ENCODE measurements at regions not wholly inside any gene's neighbourhood (a gene's known extent, or its start where the extent isn't known, plus 50 kb on each side); places are given as distances from the start of the nearest gene placed in this dataset.
A peak's percentile ranks its signal among the peaks of the same experiment; 100 is the strongest.

DNA sequence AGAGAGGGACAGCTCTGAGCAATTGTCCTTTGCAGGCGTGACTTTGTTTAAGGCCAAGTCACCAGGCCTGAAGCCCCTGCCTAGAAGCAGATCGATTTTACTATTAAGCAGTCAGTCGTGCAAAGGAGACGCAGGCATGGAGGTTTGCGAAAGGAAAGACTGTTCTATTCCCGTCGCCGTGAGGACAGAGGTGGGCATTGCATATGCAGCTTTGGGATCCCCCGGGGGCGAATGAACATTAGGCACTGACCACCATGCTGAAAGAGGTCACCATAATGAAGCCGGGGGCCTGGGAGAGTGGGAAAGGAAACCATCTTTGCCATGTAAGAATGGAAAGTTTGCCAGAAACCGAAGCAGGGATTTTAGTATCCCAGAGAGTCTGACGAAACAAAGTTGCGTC lies 231.6 kb downstream of the BCL11A start:
- no peak overlapping the region for H3K4me3 Mint-ChIP-seq
- peaks cover 4% of the 10 kb centered on the region for H3K27me3 Mint-ChIP-seq (ENCODE audit: low read depth)
- DNase-seq, result no peak
- no peaks in the 10 kb centered on the region for H3K4me1 Mint-ChIP-seq (ENCODE audit: low read depth)
- peaks cover 10% of the 10 kb centered on the region for H3K9me3 Mint-ChIP-seq
- peaks cover 3% of the 10 kb centered on the region for H3K36me3 Mint-ChIP-seq (ENCODE audit: insufficient read depth)
- no peak for ATAC-seq

DNA sequence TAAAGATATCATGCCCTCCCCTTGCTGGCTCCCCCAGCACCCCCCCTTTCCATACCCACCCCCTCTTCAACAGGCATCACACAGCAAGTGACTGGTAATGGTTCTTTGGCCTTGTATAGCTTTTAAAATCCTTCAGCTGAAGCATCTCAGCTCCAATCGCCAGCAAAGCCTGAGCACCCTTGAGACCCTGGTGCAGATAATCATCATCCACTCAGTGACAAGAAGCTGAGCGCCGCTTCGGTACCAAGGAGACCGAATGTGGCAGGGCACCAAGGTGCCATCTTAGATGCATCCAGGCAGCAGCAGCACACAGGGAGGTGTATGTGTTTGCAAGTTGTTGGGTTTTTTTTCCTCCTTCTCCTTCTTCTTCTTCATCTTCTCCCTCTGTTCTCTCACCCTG lies 232.7 kb downstream of the BCL11A start:
- Mint-ChIP-seq H3K4me3 (no peak overlapping the region), H3K36me3 (ENCODE audit: insufficient read depth) (no peaks in the 10 kb centered on the region), H3K4me1 (ENCODE audit: low read depth) (no peaks in the 10 kb centered on the region), H3K27me3 (ENCODE audit: low read depth) (peaks cover 4% of the 10 kb centered on the region), H3K9me3 (peaks cover 4% of the 10 kb centered on the region)
- ATAC-seq (no peak), DNase-seq (no peak)

DNA sequence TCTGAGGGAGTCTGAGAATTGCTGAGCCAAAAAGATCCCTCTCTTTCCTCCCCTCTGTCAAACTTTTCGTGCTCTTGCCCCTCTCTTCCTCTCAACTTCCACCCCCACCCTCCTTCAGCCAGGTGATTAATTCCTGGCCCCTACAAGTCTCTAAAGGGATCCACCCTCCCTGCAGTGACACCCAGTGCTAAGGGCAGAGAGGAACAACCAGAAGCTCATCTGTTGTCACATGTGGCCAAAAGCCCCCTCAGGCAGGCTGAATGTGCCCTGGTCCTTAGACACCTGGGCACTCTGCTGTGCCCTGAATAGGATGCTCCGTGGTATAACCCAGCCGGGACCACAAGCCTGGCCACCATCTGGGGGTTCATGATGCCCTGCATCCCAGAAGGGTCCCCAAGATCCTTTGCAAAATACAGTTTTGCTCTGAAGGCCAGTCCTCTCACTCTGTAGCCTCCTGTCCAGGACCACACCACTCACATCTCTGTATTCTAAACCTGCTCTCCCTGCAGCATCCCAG lies 234.4 kb downstream of the BCL11A start:
- no peak overlapping the region for H3K4me3 Mint-ChIP-seq
- H3K36me3 Mint-ChIP-seq (ENCODE audit: insufficient read depth), result no peaks in the 10 kb centered on the region
- DNase-seq, result no peak
- H3K4me1 Mint-ChIP-seq (ENCODE audit: low read depth), result no peaks in the 10 kb centered on the region
- no peak for ATAC-seq
- H3K9me3 Mint-ChIP-seq, result no peaks in the 10 kb centered on the region
- H3K27me3 Mint-ChIP-seq (ENCODE audit: low read depth), result peaks cover 4% of the 10 kb centered on the region

DNA sequence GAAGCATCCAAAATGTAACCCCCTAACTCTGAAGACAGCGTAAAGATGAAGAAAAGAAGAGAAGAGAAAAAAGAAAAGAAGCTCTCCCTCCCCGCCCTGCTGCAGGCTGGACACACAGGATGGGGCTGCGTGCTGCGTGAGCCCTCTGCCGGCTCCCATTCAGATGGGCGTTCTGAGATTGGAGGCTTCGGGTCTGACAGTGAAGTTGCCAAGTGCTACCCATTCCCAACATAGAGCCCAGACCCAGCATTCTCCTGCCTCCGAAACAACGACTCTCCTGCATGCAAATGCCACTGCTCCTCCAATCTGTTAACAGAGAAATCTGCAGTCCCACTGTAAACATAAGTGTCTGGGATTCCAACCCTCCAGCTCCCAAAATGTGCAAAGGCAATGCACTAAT lies 234.9 kb downstream of the BCL11A start:
- Mint-ChIP-seq H3K27me3 (ENCODE audit: low read depth) (peaks cover 4% of the 10 kb centered on the region), H3K36me3 (ENCODE audit: insufficient read depth) (no peaks in the 10 kb centered on the region), H3K4me1 (ENCODE audit: low read depth) (no peaks in the 10 kb centered on the region), H3K9me3 (no peaks in the 10 kb centered on the region), H3K4me3 (no peak overlapping the region)
- DNase-seq (no peak), ATAC-seq (no peak)

DNA sequence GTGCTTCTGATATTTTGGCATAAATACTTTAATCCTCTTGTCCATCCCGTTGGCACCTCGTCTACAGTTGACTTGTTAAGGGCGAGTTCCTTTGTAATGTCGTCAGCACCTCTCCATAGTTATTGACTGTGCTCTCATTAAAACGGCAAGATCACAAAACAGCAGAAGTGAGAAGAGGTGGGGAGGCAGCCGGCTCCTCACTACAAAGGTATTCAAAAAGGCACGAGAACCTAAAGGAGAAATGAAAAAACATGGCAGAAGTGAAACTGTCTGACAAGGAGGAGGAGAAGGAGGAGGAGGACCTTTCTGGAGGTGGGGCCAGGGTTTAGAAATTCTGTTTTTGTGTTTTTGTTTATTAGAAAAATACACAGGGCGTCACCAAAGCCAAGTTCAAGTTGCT lies 235.6 kb downstream of the BCL11A start:
- ATAC-seq (no peak), DNase-seq (no peak)
- H3K4me3 Mint-ChIP-seq, result no peak overlapping the region
- no peaks in the 10 kb centered on the region for H3K36me3 Mint-ChIP-seq (ENCODE audit: insufficient read depth)
- H3K9me3 Mint-ChIP-seq, result no peaks in the 10 kb centered on the region
- H3K4me1 Mint-ChIP-seq (ENCODE audit: low read depth), result no peaks in the 10 kb centered on the region
- H3K27me3 Mint-ChIP-seq (ENCODE audit: low read depth), result peaks cover 4% of the 10 kb centered on the region

DNA sequence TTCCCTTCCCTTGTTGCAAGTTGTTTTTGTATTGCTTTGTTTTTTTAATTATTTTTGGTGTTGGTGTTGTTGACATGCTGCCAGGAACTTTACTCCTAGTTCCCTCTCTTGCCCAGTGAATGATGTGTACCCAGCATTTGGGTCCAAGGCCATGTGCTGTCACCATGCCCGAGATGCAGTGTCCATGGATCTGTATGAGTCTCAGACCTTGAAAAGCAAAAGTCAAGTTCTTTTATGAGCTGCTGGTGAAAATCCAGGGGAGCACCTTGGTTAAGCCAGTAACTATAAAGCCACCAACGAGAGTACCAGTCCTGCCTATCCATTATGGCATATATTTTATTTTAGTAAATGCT lies 236.4 kb downstream of the BCL11A start:
- no peak for ATAC-seq
- H3K9me3 Mint-ChIP-seq, result no peaks in the 10 kb centered on the region

DNA sequence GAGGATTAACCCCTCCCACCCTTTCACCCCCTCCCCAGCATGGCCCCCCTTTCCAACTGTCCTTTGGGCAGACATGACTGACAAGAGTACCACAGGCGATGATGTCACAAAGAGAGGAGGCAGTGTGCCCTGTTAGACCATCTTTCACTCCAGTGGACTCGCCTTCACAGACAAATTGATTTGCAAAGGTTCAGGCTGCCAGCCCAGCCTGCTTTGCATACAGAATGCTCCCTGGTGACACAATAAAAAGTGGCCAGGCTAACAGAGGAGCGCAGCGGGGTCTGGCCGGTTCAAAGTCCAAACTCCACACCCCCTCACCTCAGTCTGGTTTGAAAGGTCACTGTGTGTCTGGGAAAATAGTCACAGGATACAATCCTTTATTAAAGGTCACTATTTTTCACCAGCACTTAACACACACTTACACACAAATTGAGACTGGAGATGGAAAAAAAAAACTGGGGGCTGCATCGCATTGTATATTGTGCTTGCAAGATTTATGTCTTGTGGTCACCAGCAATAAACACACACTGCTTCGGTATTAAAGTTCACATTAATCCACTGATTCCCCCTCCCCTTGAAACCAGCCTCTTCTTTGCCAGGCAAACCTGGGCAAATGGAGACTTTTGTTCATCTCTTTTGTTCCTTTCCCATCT lies 236.9 kb downstream of the BCL11A start:
- H3K27me3 Mint-ChIP-seq (ENCODE audit: low read depth), result peaks cover 4% of the 10 kb centered on the region
- DNase-seq (no peak), ATAC-seq (no peak)
- no peaks in the 10 kb centered on the region for H3K4me1 Mint-ChIP-seq (ENCODE audit: low read depth)
- no peaks in the 10 kb centered on the region for H3K9me3 Mint-ChIP-seq
- H3K4me3 Mint-ChIP-seq, result no peak overlapping the region
- H3K36me3 Mint-ChIP-seq (ENCODE audit: insufficient read depth), result no peaks in the 10 kb centered on the region

More for the DNA sequence above, 236.4 kb downstream of the BCL11A start:
- peaks cover 4% of the 10 kb centered on the region for H3K27me3 Mint-ChIP-seq (ENCODE audit: low read depth)
- H3K4me3 Mint-ChIP-seq, result no peak overlapping the region
- DNase-seq, result no peak
- no peaks in the 10 kb centered on the region for H3K4me1 Mint-ChIP-seq (ENCODE audit: low read depth)
- H3K36me3 Mint-ChIP-seq (ENCODE audit: insufficient read depth), result no peaks in the 10 kb centered on the region

DNA sequence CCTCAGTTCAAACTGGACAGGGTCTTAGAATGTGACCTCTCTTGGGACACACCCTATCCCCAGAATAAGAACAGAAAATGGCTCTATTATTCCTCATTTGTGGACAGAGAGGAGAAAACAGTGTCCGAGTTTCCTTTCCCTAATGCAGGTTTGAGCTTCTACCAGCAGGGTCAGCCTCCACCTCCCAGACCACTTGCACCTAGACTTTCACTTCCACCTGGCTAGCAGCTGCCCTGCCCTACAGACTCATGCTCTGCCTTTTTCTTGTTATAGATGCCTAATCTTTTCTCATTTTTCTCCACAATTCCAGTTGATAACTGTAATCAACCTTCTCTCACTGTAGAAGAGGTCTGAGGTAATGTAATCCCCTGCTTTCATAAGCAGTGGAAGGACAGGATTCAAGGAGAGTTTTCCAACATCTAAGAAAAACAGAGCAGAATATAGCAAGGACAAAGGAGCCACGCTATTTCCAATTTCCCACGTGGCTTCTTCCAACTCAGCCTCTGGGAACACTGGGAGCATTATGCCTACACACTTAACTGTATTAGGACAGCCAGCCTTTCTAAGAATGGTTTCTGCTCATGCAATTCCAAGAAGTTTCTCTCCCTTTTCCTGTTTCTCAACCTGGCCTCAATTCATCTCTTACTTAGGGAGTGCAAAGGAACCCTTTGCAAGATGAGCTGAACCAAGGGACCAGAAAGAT lies 239.8 kb downstream of the BCL11A start:
- Mint-ChIP-seq H3K27me3 (ENCODE audit: low read depth) (peaks cover 5% of the 10 kb centered on the region), H3K4me1 (ENCODE audit: low read depth) (no peaks in the 10 kb centered on the region), H3K36me3 (ENCODE audit: insufficient read depth) (no peaks in the 10 kb centered on the region), H3K9me3 (no peaks in the 10 kb centered on the region), H3K4me3 (no peak overlapping the region)
- DNase-seq (no peak), ATAC-seq (no peak)

DNA sequence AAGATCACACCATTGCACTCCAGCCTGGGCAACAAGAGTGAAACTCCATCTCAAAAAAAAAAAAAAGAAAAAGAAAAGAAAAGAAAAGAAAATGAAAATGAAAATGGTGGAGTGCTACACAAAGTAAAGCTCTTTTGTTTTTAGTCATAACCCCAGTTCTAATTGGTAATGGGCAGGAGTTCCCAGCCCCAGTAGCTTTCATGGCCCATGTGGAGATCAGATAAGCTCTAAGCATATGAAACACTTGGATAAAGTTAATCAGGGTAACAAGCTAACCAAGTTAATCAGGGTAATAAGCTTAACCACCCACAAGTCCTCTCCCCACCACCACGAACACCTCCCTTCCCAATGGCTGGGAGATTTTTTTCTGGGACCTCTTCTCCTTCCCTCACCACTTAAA lies 240.8 kb downstream of the BCL11A start:
- Mint-ChIP-seq H3K27me3 (ENCODE audit: low read depth) (peaks cover 8% of the 10 kb centered on the region), H3K9me3 (no peaks in the 10 kb centered on the region), H3K4me1 (ENCODE audit: low read depth) (no peaks in the 10 kb centered on the region), H3K4me3 (no peak overlapping the region), H3K36me3 (ENCODE audit: insufficient read depth) (no peaks in the 10 kb centered on the region)
- peak in 1 of 2 donors; percentile 41 for ATAC-seq
- no peak for DNase-seq

DNA sequence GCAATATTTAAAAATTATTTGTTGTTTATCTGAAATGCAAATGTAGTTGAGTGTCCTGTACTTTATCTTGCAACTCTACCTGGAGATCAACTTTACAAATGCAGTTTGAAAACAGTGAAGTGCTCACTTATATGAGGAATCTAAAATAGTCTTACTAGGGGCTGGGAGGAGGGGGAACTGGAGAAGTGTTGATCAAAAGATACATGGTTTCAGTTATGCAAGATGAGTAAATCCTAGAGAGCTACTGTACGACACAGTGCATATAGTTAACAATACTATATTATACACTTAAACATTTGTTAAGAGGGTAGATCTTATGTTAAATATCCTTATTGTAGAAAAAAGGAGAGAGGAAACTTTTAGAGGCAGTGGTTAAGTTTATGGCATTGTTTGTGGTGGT lies 241.9 kb downstream of the BCL11A start:
- Mint-ChIP-seq H3K9me3 (no peaks in the 10 kb centered on the region), H3K36me3 (ENCODE audit: insufficient read depth) (no peaks in the 10 kb centered on the region), H3K4me3 (no peak overlapping the region), H3K27me3 (ENCODE audit: low read depth) (peaks cover 6% of the 10 kb centered on the region), H3K4me1 (ENCODE audit: low read depth) (no peaks in the 10 kb centered on the region)
- DNase-seq, result no peak
- no peak for ATAC-seq

DNA sequence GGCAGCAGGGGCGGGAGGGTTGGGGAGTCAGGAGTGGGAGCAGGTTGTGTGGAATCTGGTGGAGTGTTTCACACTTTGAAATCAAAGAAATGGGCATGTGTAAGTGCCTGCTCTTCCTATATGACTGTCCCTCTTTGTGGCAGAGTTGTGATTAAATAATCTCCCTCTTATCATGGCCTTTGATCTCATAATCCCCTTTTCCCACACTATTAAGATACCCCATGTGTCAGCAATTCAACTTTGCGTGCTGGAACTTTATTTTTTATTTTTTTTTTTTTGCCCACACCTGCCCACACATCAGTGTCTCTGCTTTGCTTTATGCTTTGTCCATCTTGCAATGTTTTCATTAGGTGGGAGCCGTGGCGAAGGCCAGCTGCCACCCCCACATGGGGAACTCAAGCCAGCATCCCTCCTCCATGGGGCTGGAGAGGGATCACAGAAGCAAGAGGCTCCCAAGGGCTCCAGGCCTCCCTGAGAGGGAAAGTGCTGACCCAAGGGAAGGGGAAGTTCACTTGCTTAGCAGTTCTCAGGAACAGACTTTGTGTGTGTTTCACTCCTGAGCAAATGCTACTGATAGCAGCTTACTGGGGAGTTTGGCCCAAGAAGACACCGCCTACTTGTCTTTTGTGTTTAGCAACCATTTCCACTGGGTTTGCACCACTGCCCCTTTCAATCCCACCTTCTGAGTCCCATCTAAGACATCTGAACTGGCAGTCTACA lies 243.4 kb downstream of the BCL11A start:
- ATAC-seq (no peak), DNase-seq (no peak)
- H3K27me3 Mint-ChIP-seq (ENCODE audit: low read depth), result peaks cover 6% of the 10 kb centered on the region
- no peaks in the 10 kb centered on the region for H3K9me3 Mint-ChIP-seq
- H3K4me1 Mint-ChIP-seq (ENCODE audit: low read depth), result no peaks in the 10 kb centered on the region
- H3K4me3 Mint-ChIP-seq, result no peak overlapping the region
- H3K36me3 Mint-ChIP-seq (ENCODE audit: insufficient read depth), result no peaks in the 10 kb centered on the region

DNA sequence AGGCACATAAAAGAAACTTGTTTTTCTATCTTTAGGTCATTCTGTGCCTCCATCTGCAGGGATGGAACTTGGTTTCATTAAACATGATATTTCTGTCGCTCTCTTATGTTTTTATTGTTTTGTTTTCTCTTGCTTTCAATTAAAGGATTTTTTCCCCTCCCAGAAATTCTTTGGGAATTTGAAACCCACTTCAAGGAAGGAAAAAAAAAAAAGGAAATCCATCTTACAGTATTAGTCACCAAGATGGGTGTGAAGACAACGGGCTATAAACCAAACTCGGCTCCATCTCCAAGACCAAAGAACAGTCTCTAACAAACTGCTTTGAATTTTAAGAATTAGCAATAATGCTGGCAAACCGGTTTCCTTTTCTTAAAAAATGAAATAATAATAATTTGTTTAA lies 244.1 kb downstream of the BCL11A start:
- Mint-ChIP-seq H3K36me3 (ENCODE audit: insufficient read depth) (no peaks in the 10 kb centered on the region), H3K4me1 (ENCODE audit: low read depth) (no peaks in the 10 kb centered on the region), H3K9me3 (no peaks in the 10 kb centered on the region), H3K4me3 (no peak overlapping the region), H3K27me3 (ENCODE audit: low read depth) (peaks cover 6% of the 10 kb centered on the region)
- DNase-seq (no peak), ATAC-seq (no peak)

DNA sequence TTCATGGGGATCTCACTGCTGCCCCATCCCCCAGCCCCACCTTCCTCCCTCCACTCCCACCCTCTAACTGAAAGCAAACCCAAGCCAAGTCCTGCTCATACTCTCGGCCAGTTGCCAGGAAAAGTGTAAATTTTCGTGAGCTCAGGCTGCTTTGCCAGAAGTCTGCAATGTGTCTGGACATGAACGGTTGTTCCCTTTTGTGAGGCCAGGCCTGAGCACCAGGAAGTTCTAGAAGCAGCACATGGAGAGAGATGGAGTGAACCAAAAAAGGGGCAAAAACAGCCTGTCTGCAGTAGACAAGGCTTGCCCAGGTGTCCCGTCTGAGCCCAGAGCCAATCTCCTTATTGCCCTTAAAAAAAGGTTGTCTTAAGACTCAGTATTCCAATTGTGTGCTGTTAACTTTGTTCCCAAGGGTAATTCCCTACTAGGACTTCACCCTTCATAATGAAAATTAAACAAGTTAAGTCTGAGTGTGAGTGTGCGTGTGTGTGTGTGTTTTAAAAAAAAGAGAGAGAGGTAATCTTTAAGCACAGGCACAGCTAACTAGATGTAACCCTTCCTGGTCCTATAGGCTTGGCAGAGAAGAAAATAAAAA lies 247.1 kb downstream of the BCL11A start:
- no peak for DNase-seq
- H3K4me3 Mint-ChIP-seq, result no peak overlapping the region
- H3K4me1 Mint-ChIP-seq (ENCODE audit: low read depth), result no peaks in the 10 kb centered on the region
- no peaks in the 10 kb centered on the region for H3K36me3 Mint-ChIP-seq (ENCODE audit: insufficient read depth)
- no peaks in the 10 kb centered on the region for H3K9me3 Mint-ChIP-seq
- peaks cover 6% of the 10 kb centered on the region for H3K27me3 Mint-ChIP-seq (ENCODE audit: low read depth)
- no peak for ATAC-seq

DNA sequence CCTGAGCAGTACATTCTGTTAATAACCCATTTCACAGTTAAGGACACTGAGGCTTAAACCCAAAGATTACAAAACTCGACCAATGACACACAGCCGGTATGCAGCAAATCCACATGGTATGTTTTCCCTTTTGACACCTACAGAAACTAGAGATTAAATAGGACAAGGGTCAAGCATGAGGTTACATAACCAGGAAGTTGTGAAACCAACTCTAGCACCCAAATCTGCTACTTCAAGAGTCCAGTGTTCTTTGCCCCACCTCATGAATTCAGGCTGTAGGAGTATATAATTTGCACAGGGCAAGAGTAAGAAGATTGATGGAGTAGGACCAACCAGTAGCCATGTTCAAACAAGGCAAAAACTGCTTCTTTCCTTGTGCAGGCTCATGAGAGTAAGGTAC lies 249.8 kb downstream of the BCL11A start:
- no peaks in the 10 kb centered on the region for H3K9me3 Mint-ChIP-seq
- no peak overlapping the region for H3K4me3 Mint-ChIP-seq
- DNase-seq (no peak), ATAC-seq (no peak)
- H3K36me3 Mint-ChIP-seq (ENCODE audit: insufficient read depth), result no peaks in the 10 kb centered on the region
- H3K4me1 Mint-ChIP-seq (ENCODE audit: low read depth), result no peaks in the 10 kb centered on the region
- H3K27me3 Mint-ChIP-seq (ENCODE audit: low read depth), result peaks cover 3% of the 10 kb centered on the region

All from activated T-cell treated with anti-CD3 and anti-CD28 coated beads, Interleukin-2, amount 50 U/mL, for 4 hours (primary cell).